ENCODE measurements at regions not wholly inside any gene's neighbourhood (a gene's known extent, or its start where the extent isn't known, plus 50 kb on each side); places are given as distances from the start of the nearest gene placed in this dataset.

DNA sequence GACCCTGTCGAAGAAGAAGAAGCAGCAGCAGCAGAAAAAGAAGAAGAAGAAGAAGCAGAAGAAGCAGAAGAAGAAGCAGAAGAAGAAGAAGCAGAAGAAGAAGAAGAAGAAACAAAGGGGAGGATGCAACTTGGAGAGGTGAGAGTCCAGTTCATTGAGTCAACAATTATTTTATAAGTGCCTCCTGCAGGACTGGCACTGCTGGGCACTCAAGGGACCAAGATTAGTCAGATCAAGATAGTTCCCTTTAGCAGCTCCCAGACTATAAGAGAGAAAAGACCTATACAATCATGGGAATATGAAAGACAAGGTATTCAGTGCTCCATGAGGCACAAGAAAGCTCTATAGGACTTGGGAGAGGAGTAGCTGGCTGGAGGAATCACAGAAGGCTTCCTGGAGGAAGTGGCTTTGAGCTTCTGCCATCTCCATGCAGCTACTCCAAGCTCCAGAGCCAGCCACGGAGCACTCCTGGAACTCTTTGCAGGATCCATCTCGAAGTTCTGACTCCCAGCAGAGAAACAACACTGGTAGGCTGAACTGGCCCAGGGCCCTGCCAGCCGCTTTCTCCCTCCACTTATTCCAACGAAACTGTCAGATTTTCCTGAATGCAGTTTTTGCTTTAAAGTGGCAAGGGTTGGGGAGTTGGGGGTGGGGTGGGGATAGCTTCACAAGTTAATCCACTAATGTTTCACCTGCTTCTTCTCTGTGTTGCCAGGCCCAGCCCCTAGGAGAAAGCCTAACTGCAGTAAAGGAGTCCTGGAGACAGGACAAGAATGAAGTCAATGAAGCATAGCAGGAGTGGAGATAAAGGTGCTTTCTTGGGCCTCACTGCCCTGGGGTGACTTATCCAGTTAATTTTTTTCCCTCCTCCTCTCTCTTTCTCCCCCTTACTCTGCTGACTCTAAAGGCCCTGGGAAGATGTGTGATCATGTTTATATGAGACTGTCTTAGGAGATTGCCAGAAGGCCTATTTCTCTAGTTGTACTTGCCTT, 140.1 kb upstream of the PARP11 start:
- FAIRE-seq = no peak

DNA sequence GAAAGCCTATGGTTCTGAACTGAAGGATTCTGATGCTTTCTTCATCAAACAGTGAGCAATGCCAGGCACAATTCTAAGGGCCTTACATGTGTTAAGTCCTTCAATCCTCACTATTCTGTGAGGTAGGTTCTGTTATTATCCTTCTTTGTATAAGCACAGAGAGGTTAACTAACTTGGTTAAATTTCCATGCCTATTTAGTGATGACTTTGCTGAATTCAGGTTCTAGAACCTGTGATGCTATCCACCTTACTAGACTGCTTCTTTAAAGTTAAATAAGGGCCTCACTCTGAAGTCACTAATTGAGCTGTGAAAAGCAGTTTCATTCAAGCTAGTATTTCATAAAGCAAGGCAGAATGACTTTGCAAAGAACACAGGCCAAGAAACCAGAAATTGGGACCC, 138.9 kb upstream of the PARP11 start:
- no peak for FAIRE-seq

DNA sequence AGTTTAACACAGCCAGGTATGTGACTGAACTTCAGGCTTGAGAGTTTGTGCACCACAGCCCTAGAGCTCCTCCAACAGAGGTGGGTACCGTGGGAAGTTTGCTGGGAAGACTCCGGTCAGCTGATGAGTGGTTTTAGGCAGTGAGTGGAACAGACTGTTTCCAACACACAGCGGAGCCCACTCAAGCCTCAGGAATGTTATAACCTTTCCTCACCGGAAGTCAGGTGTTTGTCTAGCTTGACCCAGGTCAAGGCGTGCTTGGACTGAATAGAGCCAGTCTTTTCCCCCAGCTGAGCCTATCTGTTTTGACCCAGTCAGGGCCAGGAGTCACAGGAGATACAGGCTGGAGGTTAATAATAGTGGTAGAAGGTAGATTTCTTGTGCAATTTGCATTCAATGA, 138.4 kb upstream of the PARP11 start:
- FAIRE-seq = no peak

DNA sequence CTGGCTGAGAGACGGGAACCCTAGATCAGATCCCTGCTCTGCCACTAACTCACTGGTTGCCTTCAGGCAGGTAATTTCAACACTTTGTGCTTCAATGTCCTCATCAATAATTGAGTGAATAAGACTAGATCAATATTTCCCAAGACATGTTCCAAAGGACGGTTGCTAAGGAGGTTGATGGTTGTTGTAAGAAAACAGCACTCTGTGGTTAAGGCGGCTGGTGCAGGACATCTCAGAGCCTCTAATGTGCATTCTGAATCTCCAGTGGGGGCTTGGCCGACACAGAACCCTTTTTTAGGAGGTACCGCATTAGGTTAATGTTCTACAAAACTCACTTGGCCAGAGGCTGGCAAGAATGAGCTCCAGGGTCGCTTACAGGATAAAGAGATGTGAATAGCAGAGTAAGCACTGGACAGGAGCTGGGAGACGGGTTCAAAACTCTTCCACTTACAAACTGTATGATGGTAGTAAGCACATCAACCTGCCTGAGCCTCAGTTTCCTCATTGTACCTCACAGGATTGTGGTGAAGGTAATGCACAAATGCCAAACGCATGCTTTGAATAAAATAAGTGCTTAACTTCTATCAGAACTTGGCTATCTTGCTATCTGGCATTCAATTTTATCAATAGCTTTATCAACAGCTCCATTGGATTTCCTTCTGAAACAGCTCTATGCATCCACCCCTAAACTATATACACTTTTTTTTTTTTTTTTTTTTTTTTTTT, 136.9 kb upstream of the PARP11 start:
- FAIRE-seq = no peak

DNA sequence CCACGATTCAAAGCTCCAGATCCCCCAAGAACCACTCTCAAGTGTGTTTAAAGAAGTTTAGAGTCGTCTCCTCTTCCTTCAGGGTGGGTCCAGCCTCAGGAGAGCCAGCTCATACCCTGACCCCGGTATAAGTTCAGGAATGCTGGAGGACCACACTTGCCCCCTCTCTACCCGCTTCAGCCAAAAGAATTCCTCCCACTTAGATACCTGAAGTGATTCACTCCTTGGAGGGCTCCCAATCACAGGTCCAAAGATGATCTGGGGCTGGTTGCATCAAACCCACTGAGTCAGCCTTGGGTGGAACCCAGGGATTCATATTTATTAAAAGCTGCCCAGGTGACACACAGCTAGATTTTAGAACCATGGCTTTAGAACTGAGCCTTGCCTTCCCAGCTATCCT, 133.5 kb upstream of the PARP11 start:
- no peak for FAIRE-seq

DNA sequence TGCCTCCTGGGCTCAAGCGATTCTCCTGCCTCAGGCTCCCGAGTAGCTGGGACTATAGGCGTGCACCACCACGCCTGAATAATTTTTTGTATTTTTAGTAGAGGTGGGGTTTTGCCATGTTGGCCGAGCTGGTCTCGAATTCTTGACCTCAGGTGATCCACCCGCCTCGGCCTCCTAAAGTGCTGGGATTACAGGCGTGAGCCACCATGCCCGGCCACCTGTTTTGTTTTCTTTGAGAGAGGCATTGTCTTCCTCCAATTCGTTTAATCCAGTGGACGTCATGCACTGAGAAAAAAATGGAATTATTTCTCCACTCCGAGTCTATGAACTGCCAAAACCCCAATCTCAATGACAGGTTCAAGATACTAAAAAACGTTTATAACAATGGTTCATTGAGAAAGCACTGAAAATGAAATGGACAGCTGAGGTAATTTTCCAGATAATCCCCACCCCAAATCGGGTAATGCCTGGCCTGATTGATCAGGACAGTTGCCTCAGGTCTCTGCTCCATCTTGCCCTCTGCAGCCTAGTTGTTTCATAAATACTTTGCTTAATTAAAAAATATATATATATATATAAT, 132.7 kb upstream of the PARP11 start:
- FAIRE-seq = no peak

DNA sequence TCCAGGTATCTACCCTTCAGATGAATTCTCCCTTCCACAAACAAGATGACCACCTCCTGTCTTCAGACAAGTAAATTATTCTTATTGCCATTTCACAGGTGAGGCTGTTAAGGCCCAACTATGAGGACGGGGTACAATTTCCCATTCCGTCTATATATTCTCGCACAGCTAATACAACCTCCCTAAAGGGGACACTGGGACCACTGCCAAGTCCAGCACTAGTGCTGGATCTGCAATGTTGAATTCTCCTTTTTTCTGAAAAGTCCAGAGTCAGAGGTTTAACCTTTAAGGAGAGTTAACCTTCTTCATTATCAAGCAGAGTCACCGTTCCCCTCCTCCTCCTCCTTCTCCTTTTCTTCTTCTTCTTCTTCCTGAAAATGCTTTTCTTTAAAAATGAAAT, 130.4 kb upstream of the PARP11 start:
- FAIRE-seq = no peak

DNA sequence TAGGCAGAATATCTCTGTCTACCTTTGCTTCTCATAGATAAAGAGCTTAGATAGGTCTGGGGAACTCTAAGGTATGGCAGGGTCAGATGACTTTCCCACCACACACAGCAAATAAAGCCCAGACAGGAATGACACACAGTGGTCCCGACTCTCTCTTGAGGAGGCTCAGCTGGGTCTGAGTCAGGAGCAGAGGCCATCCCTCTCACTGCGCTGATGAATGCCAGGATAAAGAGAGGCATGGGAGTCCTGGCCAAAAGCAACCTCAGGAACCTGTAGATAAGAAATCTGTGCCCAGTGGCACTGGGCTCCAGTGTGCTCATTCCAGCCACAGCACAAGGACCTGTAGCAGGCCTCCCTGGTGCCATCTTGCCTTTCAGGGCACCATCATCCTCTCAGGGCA, 129.4 kb upstream of the PARP11 start:
- FAIRE-seq = no peak

DNA sequence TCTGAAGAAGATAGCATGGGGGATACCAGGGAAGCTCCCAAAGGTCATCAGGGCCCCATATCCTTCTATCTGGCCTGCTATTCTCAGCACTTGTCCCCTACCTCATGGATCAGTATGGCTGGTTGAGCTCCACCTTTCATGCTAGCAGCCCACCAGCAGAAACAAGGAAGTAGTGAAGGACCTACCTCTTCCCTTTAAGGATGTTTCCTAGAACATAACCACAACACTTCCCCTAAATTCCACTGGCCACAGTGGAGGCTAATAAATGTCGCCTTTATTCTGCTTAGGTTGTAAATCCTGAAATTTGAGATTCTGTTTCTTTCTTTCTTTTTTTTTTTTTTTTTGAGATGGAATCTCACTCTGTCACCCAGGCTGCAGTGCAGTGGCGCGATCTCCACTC, 128.6 kb upstream of the PARP11 start:
- no peak for FAIRE-seq

DNA sequence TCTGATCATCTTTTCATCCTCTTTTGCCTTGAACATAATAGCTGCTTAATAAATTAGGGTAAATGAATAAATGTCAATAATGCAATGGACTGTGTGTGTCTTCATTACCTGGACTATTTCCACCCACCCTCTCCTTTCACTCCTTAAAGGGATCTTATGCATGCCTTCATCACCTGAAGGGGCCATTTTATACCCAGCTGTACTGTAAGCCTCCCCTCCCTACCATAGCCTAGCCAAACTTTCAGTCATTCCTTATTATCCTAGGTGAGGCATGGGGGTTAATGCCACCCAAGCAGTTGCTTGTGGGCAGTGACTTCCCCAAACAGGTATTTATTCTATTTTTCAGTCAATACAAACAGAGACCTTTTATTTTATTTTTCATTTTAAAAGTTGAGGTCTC, 127.8 kb upstream of the PARP11 start:
- FAIRE-seq = no peak

DNA sequence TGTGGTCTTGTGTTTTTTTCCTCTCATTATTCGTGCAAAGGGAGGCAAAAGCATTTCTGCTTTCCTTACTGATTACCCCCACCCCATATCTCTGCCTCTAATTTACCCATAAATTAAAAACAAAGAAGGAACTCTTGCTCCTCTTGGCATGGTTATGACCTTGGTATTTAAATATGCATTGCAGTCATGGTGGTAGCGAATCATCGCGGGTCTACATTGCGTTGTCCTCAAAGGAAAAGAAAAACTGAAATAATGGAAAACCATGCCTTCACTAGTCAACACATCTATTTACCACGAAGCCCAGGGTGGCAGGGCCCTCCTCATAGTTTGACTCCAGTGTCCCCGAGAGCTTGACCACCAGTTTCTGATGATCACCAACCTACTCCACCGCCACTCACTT, 126.7 kb upstream of the PARP11 start:
- no peak for FAIRE-seq

DNA sequence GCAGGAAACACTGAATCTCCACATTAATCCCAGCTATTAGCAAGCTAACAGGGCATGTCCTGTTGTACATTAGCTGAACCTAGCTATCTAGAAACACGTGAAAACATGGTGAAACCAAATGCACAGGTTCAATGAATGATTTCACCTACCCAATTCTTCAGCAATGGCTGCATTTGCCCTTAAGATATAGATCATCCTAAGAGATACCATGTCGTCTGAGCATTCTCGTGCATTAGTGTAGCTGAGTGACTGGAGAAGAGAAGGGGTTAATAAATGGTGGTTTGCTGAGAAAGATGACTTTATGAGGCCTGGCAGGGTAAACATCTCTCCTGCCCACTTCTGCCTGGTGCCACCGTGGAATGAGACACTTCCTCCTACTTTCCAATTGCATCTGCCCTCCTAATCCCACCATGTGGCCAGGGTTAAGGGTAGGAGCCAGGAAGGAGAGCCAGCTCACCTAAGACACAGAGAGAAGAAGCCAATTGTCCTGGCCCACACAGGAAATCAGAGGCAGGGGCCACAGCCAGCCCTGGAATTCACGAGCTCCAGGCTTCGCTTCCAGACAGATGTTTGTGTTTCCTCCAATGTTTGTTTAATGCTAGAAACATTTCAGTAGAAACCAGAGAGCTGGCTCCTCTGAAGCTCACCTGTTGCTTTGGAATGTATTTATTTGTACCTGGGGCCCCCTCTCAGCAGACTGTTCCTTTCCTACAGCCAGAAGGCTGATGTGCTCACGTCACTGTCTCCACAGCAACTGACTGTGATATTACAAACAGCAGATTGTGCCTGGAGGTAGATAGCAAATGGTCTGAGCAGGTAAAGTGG, 126.0 kb upstream of the PARP11 start:
- no peak for FAIRE-seq

DNA sequence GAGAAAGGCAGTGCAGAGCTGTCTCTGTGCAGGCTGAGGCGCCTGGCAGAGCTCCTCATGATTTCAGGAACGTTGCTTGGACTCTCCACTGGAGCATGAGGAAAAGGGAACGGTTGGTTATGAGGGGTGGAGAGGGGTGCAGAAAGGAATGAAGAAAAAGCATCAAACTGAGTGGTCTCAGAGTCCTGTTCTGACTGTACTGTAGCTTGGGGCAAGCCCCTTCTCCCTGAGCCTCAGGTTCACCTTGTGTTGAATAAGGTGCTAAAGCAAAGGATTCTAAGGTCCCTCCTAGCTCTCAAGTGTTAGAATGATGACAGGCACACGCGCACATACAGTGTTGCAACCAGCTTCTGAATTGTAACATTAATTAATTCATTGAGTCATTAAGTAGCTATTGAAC, 125.2 kb upstream of the PARP11 start:
- no peak for FAIRE-seq

DNA sequence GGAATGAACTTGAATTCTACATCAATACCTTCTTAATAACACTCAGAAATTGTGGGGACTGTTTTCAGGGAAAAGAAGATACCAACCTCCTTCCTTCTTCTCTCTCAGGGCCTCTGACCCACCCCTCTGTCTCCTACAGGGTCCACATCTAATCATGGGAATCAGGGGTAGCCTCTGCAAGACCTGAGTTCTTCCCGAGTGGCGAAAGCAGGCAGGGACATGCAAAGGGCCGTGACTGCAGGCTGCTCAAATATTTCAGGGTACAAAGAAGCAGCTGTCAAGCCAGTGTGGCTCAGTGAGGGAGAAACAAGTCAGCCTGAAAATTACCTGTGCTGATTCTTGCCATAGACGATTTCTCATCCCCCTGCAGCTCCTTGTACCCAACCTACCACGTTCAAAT, 123.1 kb upstream of the PARP11 start:
- no peak for FAIRE-seq

DNA sequence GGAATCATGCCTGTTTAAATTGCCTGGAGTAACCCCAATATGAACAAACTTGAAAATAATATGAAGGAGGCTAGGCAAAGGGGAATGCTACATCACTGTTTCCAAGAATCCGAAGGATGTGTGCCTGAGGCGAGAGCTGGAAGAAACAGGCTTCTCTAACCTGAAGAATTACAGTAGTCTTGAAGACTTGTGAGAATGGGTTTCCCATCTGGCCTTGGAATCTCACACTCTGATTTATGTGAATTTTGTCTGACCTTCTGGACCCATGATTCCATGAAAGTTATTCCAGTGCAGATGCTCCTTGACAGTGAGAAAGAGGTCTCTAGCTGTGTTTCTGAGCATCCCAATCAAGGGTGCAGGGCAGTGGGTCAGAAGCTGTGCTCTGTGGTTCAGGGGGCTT, 122.1 kb upstream of the PARP11 start:
- FAIRE-seq = no peak

DNA sequence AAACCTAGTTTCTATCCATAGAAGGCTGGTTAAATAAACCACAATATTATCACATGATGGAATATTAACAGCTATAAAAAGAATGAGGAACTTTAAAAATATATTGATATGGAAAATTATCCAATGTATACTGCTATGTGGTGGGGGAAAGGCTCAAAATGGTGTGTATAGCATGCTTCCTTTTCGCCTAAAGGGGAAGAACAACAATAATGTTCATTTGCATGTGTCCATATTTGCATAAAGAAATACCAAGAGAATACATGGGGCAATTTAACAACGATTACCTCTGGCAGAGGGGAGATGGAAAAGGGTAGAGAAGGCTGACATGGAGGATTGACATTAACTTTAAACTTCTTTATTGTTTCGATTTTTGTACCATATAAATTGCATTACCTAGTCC, 121.3 kb upstream of the PARP11 start:
- FAIRE-seq = no peak

DNA sequence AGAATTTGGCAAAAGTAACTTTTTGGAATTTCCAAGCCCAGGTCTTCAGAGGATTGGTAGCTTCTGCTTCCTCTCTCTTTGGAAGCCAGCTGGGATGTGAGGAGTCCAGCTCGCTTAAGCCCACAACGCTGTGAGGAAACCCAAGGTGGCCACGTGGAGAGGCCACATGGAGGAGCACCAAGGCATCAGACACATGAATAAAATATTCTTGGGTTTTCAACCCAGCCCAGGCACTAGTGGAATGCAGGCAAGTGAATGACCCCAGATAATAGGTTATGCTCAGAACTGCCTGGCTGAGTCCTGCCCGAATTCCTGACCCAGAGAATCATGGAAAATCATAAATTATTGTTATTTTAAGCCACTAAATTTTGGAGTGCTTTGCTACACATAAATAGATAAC, 119.7 kb upstream of the PARP11 start:
- no peak for FAIRE-seq

DNA sequence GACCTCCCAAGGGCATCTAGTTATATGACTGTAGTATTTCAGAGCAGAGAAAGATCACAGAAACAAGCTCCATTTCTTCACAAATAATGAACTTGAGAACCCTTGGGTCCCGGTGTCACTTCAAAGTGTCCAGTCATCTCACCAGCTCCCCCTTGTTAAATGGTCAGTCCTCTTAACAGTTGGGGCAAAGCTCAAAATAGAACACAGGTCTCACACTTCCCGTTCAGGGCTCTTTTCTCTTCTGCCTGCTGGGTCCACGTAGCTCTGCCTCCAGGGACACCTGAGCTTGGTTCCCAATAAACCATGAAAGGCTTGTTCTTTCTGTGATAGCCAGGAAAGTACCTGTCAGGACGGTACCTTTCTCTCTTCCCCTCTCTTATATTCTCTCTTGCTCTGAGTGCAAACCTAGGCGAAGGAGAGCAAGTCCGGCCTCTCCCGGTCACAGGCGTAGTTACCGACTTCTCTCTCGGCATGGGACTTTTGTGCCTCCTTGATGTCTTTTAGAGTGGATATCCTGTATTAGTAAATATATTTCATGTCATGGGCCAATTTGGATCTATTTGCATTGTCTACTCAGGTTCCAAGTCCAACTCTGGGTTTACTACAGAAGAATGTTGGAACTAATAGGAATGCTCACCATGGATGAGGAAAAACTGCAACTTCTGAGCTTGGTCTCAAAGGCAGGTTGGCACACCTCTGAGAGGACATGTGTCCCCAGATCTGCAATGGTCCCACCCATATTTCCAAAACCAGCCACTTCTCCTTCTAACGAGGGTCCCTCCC, 118.8 kb upstream of the PARP11 start:
- no peak for FAIRE-seq

DNA sequence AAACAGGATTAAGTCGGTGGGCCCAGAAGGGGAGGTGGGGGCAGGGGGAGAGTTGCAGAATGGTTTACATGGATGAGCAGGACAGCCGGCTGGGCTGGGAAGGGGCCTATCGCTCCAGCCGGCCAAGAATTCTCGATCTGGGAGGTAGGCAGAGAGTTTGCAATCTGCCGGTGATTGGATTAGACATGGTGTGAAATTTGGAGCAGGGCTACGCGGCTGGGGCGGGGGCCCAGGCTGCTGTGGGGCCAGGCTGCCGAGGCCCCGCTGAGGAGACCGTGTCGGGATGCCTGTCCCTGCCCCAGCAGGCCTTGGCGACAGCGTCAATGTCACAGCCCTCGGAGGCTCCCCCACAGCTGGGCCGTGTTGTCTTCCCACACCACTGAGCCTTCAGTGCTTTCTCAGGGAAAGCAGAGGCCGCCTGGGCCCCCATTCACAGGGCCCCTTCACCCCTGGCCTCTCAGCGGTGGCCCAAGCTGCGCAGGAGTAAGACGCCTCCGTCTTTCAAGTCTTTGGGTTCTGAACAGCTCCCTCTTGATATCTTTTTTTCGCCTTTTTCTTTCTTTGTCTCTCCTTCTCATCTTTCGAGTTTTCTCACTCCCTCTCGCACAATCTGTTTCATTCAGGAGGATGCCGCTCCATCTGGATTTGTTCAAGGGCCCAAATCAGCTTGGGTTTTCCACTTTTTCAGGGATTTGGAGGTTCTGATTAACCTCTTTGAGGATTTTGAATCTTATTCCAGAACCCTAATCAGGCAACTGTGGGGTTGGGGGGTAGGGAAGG, 117.5 kb upstream of the PARP11 start:
- FAIRE-seq = no peak

DNA sequence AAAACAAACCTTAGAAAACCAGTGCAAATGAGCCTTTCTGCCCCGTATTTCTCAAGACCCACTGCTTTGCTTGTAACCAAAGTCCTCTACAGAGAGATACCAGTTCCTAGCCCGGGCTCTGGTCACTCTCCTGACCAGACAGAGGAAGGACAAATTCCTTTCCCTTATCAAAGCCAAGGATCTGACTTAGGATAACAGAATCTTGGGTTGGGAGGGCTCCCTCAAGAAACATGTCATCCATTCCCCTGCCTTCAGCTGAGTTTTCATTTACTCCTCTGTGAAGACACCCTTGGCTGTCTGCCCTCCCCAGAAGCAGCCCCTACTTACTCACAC, 116.0 kb upstream of the PARP11 start:
- no peak for FAIRE-seq

DNA sequence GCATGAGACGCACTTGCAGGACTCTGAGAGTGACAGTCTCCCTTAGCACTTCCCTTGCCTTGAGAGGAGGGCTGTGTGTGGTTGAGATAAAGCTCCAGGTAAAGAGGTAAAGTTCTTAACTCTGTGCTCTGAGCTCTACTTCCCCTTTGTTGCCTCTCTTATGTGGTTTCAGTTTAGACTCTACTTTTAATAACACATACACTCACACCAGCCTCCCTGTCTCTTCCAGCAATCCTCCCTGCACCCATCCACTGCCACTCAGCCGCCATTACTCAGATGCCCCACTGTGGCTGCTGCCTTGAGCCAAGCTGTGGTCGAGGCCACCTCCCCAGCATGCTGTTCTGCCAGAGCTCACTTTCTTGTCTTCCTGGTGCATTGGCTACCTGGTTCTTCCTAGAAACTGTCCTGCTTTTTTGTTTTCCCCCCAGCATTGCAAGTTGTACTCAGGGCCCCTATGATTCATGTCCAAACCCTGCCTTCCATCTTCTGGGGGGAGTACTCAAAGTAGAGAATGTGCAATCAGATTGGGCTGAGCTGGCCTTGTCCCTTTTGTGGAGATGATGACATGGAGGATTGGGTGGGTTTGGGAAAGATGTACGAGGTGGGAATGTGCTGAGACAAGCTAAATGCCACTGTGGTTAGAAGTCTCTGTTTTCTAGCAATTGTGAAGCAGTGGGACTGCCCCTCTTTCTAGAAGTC, 115.5 kb upstream of the PARP11 start:
- no peak for FAIRE-seq

Measured in TTC549 (cell line).